SK-N-SH treated with all-trans-retinoic acid at 6 μM for 48 hours (cell line): ENCODE measurements at regions not wholly inside any gene's neighbourhood (a gene's known extent, or its start where the extent isn't known, plus 50 kb on each side); places are given as distances from the start of the nearest gene placed in this dataset.

ENCODE experiments used
- ATAC-seq: fragments of 200-7000 bp; cut with Tn5 transposase; 3 replicates; pipeline ENCODE4 v1.9.1; 2020; ENCODE audit warnings: mild to moderate bottlenecking, moderate library complexity
- ARNTL ChIP-seq: fragments of 450-650 bp; formaldehyde crosslinking; IDR thresholded peaks from 2 replicates; pipeline ENCODE4 v1.5.0; 2020; ENCODE audit warnings: low read depth, mild to moderate bottlenecking, moderate library complexity, borderline replicate concordance
- BACH2 ChIP-seq: fragments of 250-450 bp; sonication (Bioruptor Pico); IDR thresholded peaks from 2 replicates; pipeline ENCODE4 v1.9.0; 2021; ENCODE audit warnings: mild to moderate bottlenecking, borderline replicate concordance
- CSDC2 ChIP-seq: fragments of 250-450 bp; sonication (Bioruptor Pico); IDR thresholded peaks from 2 replicates; pipeline ENCODE4 v1.5.0; 2020; ENCODE audit warnings: mild to moderate bottlenecking, moderate library complexity
- CSRNP3 ChIP-seq: fragments of 250-450 bp; sonication (Bioruptor Pico); IDR thresholded peaks from 2 replicates; pipeline ENCODE4 v1.5.1; 2021; ENCODE audit warnings: mild to moderate bottlenecking, moderate library complexity
- ESRRG ChIP-seq: fragments of 250-450 bp; sonication (Bioruptor Pico); IDR thresholded peaks from 2 replicates; pipeline ENCODE4 v1.6.1; 2021; ENCODE audit warnings: mild to moderate bottlenecking
- GLIS3 ChIP-seq: fragments of 250-450 bp; sonication (Bioruptor Pico); IDR thresholded peaks from 2 replicates; pipeline ENCODE4 v1.5.0; 2020; ENCODE audit warnings: mild to moderate bottlenecking, moderate library complexity
- ISL1 ChIP-seq: fragments of 250-450 bp; sonication (Bioruptor Pico); IDR thresholded peaks from 2 replicates; pipeline ENCODE4 v2.1.2; 2022; ENCODE audit warnings: mild to moderate bottlenecking, moderate library complexity
- OSR1 ChIP-seq: fragments of 250-450 bp; sonication (Bioruptor Pico); IDR thresholded peaks from 2 replicates; pipeline ENCODE4 v1.8.0; 2022; ENCODE audit warnings: moderate library complexity, mild to moderate bottlenecking, inconsistent platforms
- PATZ1 ChIP-seq: fragments of 250-450 bp; sonication (Bioruptor Pico); IDR thresholded peaks from 2 replicates; pipeline ENCODE4 v1.8.0; 2020; ENCODE audit warnings: mild to moderate bottlenecking, moderate library complexity, borderline replicate concordance
- PPARA ChIP-seq: fragments of 250-450 bp; sonication (Bioruptor Pico); IDR thresholded peaks from 2 replicates; pipeline ENCODE4 v1.5.0; 2020; ENCODE audit warnings: mild to moderate bottlenecking, borderline replicate concordance
- RARB ChIP-seq: fragments of 250-450 bp; sonication (Bioruptor Pico); IDR thresholded peaks from 2 replicates; pipeline ENCODE4 v1.8.0; 2021; ENCODE audit warnings: mild to moderate bottlenecking, moderate library complexity
- SNAI2 ChIP-seq: fragments of 250-450 bp; sonication (Bioruptor Pico); IDR thresholded peaks from 2 replicates; pipeline ENCODE4 v1.5.0; 2020; ENCODE audit warnings: mild to moderate bottlenecking, moderate library complexity
- TCF4 ChIP-seq: fragments of 250-450 bp; sonication (Bioruptor Pico); IDR thresholded peaks from 2 replicates; pipeline ENCODE4 v1.8.0; 2021; ENCODE audit warnings: mild to moderate bottlenecking, moderate library complexity, borderline replicate concordance
- TOX ChIP-seq: fragments of 250-450 bp; sonication (Bioruptor Pico); IDR thresholded peaks from 2 replicates; pipeline ENCODE4 v1.8.0; 2021; ENCODE audit warnings: mild to moderate bottlenecking, moderate library complexity, borderline replicate concordance
- ZFP3 ChIP-seq: fragments of 250-450 bp; sonication (Bioruptor Pico); IDR thresholded peaks from 2 replicates; pipeline ENCODE4 v1.5.0; 2020; ENCODE audit warnings: mild to moderate bottlenecking, moderate library complexity
- ZFP30 ChIP-seq: fragments of 450-650 bp; formaldehyde crosslinking; IDR thresholded peaks from 2 replicates; pipeline ENCODE4 v1.5.0; 2022; ENCODE audit warnings: mild to moderate bottlenecking, moderate library complexity
- ZNF565 ChIP-seq: fragments of 450-650 bp; formaldehyde crosslinking; conservative IDR thresholded peaks from 2 replicates; pipeline ENCODE4 v1.5.0; 2020; ENCODE audit warnings: low read depth, mild to moderate bottlenecking, moderate library complexity
- ZNF70 ChIP-seq: fragments of 450-650 bp; formaldehyde crosslinking; IDR thresholded peaks from 2 replicates; pipeline ENCODE4 v1.5.0; 2020; ENCODE audit warnings: mild to moderate bottlenecking, moderate library complexity
- ZNF8 ChIP-seq: fragments of 450-650 bp; formaldehyde crosslinking; IDR thresholded peaks from 2 replicates; pipeline ENCODE4 v1.5.0; 2020; ENCODE audit warnings: mild to moderate bottlenecking, moderate library complexity
- TF ChIP-seq, protein P1 (sequence below): fragments of 250-450 bp; sonication (Bioruptor Pico); IDR thresholded peaks from 2 replicates; pipeline ENCODE4 v1.8.0; 2021; ENCODE audit warnings: low read depth, mild to moderate bottlenecking, moderate library complexity, borderline replicate concordance
- TF ChIP-seq, protein P2 (sequence below): fragments of 250-450 bp; sonication (Bioruptor Pico); IDR thresholded peaks from 2 replicates; pipeline ENCODE4 v1.5.1; 2020; ENCODE audit warnings: low read depth, mild to moderate bottlenecking, moderate library complexity
- TF ChIP-seq, protein P3 (sequence below): fragments of 250-450 bp; sonication (Bioruptor Pico); IDR thresholded peaks from 2 replicates; pipeline ENCODE4 v1.5.0; 2020; ENCODE audit warnings: mild to moderate bottlenecking, moderate library complexity

DNA sequence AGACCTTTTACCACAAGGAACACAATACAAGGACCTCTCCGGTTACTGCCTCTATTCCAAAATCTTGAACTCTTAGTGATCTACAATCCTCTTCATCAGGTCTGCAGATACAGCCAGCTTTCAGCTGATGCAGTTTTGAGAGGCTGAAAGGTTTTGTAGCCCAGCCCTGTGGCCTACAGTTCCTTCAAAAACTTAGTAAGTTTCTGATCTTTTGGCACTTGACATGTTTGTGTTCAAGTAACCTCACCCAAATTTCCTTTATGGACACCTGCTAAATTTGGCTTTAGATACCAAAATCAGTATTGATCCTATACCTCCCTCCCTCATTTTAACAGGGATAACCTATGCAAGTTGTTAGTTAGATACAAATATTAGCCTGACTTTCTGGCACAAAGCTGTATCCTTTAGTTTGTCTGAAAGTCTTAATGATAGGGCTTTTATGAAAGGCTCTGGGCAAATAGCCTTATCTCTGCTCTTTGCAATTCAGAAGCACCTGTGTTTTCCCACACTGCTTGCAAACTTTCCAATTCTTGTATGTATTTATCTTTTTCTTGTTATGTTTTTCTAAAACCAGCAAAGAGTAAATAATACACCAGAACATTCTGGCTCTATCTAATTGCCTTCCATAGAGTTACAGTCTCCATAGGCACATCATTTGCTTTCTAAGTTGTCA, 650.5 kb upstream of the KLHL29 start:
- ATAC-seq, result no peak
- TF ChIP-seq CSRNP3 (no peak), ZNF8 (CRISPR knock-in tag) (no peak), TCF4 (CRISPR knock-in tag) (no peak)
- TF ChIP-seq, protein P1, sequence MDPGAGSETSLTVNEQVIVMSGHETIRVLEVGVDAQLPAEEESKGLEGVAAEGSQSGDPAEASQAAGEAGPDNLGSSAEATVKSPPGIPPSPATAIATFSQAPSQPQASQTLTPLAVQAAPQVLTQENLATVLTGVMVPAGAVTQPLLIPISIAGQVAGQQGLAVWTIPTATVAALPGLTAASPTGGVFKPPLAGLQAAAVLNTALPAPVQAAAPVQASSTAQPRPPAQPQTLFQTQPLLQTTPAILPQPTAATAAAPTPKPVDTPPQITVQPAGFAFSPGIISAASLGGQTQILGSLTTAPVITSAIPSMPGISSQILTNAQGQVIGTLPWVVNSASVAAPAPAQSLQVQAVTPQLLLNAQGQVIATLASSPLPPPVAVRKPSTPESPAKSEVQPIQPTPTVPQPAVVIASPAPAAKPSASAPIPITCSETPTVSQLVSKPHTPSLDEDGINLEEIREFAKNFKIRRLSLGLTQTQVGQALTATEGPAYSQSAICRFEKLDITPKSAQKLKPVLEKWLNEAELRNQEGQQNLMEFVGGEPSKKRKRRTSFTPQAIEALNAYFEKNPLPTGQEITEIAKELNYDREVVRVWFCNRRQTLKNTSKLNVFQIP, result no peak

- no peak for ATAC-seq
- no peak for TF ChIP-seq TOX (CRISPR knock-in tag)
- no peak for TF ChIP-seq ISL1 (CRISPR knock-in tag)
- TF ChIP-seq CSDC2 (CRISPR knock-in tag), result no peak
- TF ChIP-seq ZNF70 (CRISPR knock-in tag), result no peak
- no peak for TF ChIP-seq BACH2 (CRISPR knock-in tag)
- no peak for TF ChIP-seq ESRRG
- TF ChIP-seq OSR1 (CRISPR knock-in tag), result no peak
- TF ChIP-seq RARB, result no peak
- TF ChIP-seq, protein P1, result no peak
These were observed 647.8 kb upstream of the KLHL29 start for GRCh38 chr2:22737144-22737543.

DNA sequence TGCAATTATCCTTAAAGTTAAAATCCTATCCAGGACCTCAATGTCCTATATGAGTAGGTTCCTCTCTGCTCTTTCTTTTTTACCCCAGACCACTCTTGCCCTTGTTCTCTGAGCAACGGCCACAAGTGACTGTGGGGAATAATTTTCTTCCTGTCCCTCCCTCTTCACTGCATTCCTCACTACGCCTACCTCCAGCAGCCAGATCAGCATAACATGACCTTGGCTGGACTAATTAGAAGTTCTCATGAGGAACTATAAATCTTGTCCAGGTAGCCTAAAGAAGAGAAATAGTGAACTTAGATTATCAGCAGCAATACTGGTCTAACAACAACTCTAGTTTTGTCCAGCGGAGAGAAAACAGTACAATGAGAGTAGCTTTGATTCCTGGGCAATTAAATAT, 643.8 kb upstream of the KLHL29 start:
- TF ChIP-seq, protein P2, sequence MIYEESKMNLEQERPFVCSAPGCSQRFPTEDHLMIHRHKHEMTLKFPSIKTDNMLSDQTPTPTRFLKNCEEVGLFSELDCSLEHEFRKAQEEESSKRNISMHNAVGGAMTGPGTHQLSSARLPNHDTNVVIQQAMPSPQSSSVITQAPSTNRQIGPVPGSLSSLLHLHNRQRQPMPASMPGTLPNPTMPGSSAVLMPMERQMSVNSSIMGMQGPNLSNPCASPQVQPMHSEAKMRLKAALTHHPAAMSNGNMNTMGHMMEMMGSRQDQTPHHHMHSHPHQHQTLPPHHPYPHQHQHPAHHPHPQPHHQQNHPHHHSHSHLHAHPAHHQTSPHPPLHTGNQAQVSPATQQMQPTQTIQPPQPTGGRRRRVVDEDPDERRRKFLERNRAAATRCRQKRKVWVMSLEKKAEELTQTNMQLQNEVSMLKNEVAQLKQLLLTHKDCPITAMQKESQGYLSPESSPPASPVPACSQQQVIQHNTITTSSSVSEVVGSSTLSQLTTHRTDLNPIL (CRISPR knock-in tag), result no peak
- no peak for TF ChIP-seq ZNF70 (CRISPR knock-in tag)
- TF ChIP-seq ARNTL (CRISPR knock-in tag), result no peak
- no peak for TF ChIP-seq ZNF565
- no peak for TF ChIP-seq ISL1 (CRISPR knock-in tag)
- TF ChIP-seq CSRNP3, result no peak
- TF ChIP-seq, protein P3, sequence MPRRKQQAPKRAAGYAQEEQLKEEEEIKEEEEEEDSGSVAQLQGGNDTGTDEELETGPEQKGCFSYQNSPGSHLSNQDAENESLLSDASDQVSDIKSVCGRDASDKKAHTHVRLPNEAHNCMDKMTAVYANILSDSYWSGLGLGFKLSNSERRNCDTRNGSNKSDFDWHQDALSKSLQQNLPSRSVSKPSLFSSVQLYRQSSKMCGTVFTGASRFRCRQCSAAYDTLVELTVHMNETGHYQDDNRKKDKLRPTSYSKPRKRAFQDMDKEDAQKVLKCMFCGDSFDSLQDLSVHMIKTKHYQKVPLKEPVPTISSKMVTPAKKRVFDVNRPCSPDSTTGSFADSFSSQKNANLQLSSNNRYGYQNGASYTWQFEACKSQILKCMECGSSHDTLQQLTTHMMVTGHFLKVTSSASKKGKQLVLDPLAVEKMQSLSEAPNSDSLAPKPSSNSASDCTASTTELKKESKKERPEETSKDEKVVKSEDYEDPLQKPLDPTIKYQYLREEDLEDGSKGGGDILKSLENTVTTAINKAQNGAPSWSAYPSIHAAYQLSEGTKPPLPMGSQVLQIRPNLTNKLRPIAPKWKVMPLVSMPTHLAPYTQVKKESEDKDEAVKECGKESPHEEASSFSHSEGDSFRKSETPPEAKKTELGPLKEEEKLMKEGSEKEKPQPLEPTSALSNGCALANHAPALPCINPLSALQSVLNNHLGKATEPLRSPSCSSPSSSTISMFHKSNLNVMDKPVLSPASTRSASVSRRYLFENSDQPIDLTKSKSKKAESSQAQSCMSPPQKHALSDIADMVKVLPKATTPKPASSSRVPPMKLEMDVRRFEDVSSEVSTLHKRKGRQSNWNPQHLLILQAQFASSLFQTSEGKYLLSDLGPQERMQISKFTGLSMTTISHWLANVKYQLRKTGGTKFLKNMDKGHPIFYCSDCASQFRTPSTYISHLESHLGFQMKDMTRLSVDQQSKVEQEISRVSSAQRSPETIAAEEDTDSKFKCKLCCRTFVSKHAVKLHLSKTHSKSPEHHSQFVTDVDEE, result no peak
- no peak for TF ChIP-seq GLIS3 (CRISPR knock-in tag)
- TF ChIP-seq TCF4 (CRISPR knock-in tag), result no peak
- TF ChIP-seq CSDC2 (CRISPR knock-in tag), result no peak
- no peak for TF ChIP-seq PATZ1 (CRISPR knock-in tag)
- TF ChIP-seq TOX (CRISPR knock-in tag), result no peak
- TF ChIP-seq ESRRG, result no peak
- no peak for TF ChIP-seq PPARA
- no peak for TF ChIP-seq SNAI2 (CRISPR knock-in tag)
- no peak for TF ChIP-seq RARB
- no peak for TF ChIP-seq ZFP3 (CRISPR knock-in tag)
- TF ChIP-seq, protein P1, result no peak
- no peak for TF ChIP-seq ZFP30 (CRISPR knock-in tag)
- no peak for ATAC-seq
